Subcutaneous abdominal adipose tissue (tissue), 5 donors: ENCODE measurements at regions not wholly inside any gene's neighbourhood (a gene's known extent, or its start where the extent isn't known, plus 50 kb on each side); places are given as distances from the start of the nearest gene placed in this dataset.

Experiments
- H3K27ac ChIP-seq: one replicate; pipeline ENCODE4 v1.7.0; 2013; ENCODE audit warnings: low read depth, mild to moderate bottlenecking, inconsistent platforms, low read length, moderate library complexity
- H3K27me3 ChIP-seq, 5 donors: one replicate each; pipeline ENCODE4 v1.7.0; 2013; ENCODE audit warnings: low read length in 5 of 5, inconsistent platforms in 1 of 5; ENCODE audit not compliant: control insufficient read depth in 5 of 5, insufficient read depth in 4 of 5
- H3K36me3 ChIP-seq, 5 donors: one replicate each; pipeline ENCODE4 v1.7.0; 2013; ENCODE audit warnings: low read length in 5 of 5; ENCODE audit not compliant: control insufficient read depth in 5 of 5, insufficient read depth in 5 of 5
- H3K4me1 ChIP-seq, 5 donors: one replicate each; pipeline ENCODE4 v1.7.0; 2013; ENCODE audit warnings: low read length in 5 of 5, mild to moderate bottlenecking in 3 of 5, moderate library complexity in 1 of 5; ENCODE audit not compliant: control insufficient read depth in 5 of 5, insufficient read depth in 5 of 5
- H3K4me3 ChIP-seq, 5 donors: one replicate each; pipeline ENCODE4 v1.7.0; 2013; ENCODE audit warnings: low read length in 5 of 5, low read depth in 1 of 5
- H3K9ac ChIP-seq, 5 donors: one replicate each; pipeline ENCODE4 v1.7.0; 2013; ENCODE audit warnings: low read length in 5 of 5, mild to moderate bottlenecking in 4 of 5, moderate library complexity in 3 of 5
- H3K9me3 ChIP-seq, 5 donors: one replicate each; pipeline ENCODE4 v1.7.0; 2013; ENCODE audit warnings: low read length in 5 of 5; ENCODE audit not compliant: control insufficient read depth in 5 of 5
- donor health status: healthy.
- donor health status: healthy.
- donor health status: healthy.
- donor health status: healthy.
- donor health status: healthy.

DNA sequence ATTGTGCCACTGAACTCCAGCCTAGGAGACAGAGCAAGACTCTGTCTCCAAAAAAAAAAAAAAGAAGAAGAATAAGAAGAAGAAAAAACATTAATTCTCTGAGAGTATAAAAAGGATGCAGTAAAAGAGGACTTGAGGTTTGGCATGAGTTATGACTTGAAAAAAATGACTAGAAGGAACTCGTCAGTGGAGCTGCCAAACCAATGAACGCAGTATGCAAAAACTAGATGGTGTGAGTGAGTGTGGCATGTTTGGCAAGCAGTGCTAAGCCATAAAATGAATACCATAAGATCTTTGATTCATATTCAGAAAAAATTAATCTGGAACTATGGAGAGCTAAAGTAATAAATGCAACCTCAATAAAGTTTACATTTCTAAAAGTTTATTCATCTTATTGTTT, 68.6 kb upstream of the MEOX2 start:
- H3K9ac ChIP-seq = no peak overlapping the region
- H3K27ac ChIP-seq = no peak overlapping the region
- no peak overlapping the region for H3K4me3 ChIP-seq
- no peaks in the 10 kb centered on the region for H3K27me3 ChIP-seq
- no peaks in the 10 kb centered on the region for H3K9me3 ChIP-seq
- H3K4me1 ChIP-seq = peaks cover 0 to 10% (median 7%) of the 10 kb centered on the region in 5 donors
- H3K36me3 ChIP-seq = no peaks in the 10 kb centered on the region

DNA sequence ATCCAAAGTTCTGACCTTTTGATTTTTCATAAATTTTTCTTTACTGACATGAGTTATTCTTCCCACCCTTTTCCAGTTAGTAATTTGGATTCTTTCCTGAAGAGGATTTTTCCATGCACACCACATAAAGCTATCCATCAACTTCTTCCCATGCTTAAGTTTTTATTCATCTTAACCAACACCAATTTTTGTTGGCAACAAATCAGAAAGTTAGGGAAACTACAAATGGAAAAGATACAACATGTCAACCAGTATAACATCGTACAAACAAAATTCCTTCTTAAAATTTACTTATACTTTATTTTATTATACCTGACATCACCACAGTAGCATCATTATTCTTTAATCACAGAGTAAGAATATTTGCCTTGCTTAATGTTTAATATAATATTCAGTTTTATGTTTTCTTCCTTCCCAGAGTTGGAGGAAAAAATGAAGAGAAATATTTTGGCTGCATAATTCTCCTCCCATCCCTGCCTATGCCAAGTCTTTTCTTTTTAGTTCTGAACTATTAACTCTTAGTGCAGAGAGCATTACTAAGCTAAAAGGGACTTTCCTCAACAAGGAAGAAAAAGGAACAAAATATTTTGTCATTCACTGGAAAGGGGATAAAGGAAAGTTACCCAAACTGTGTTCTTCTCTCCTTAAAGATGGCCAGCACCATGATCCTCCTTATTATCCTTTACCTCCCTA, 67.5 kb upstream of the MEOX2 start:
- Histone ChIP-seq H3K36me3 (no peaks in the 10 kb centered on the region), H3K4me3 (no peak overlapping the region), H3K27ac (no peak overlapping the region), H3K4me1 (peaks cover 0 to 10% (median 7%) of the 10 kb centered on the region in 5 donors), H3K27me3 (no peaks in the 10 kb centered on the region), H3K9ac (no peak overlapping the region), H3K9me3 (no peaks in the 10 kb centered on the region)

DNA sequence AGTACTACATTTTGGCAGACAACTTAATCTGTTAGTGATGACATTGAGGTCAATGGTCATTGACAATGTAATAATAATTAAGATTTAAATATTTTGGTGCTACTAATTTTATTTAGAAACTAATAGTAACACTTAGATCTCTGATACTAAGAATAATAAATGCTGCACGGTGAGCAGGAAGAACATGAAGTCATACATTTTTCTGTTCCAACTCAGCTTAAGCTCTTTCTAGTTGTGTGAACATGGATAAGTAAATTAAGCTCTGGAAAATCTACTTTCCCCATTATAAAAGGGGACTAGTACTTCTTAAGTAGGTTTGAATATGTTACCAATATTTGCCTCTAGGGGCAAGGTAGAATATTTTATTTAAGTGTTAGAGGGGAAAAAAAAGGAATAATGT, 65.9 kb upstream of the MEOX2 start:
- H3K36me3 ChIP-seq = no peaks in the 10 kb centered on the region
- H3K27me3 ChIP-seq = no peaks in the 10 kb centered on the region
- H3K4me3 ChIP-seq = no peak overlapping the region
- no peak overlapping the region for H3K9ac ChIP-seq
- peak overlapping the region; percentile 0 for H3K27ac ChIP-seq
- H3K9me3 ChIP-seq = no peaks in the 10 kb centered on the region
- peaks cover 0 to 17% (median 14%) of the 10 kb centered on the region in 5 donors for H3K4me1 ChIP-seq

DNA sequence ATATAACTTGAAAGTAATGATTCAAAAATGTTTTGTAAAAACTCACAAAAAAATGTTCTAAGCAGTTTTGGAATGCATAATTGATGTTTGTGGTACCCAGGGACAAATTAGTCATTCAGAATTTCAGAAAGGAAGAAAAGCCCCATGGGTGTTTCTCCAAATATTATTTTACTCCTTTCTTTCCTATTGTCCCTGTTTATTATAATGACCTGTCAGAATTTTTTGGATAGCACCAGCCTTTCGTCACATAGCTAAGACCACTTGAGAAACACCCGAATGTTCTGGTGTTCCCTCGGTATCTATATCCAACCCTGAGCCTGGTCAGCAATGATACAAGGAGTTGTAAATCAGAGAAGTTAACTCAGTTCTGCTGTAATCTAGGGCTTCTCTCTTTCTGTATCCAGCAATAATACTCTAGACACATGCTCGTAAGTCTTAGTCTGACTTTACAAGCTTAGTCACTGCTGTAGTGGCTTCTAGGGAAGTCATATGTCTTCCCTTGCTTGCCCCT, 64.8 kb upstream of the MEOX2 start:
- Histone ChIP-seq H3K4me3 (no peak overlapping the region), H3K36me3 (no peaks in the 10 kb centered on the region), H3K4me1 (peaks cover 0 to 21% (median 19%) of the 10 kb centered on the region in 5 donors), H3K27ac (peak overlapping the region; percentile 0), H3K9ac (no peak overlapping the region), H3K9me3 (no peaks in the 10 kb centered on the region), H3K27me3 (no peaks in the 10 kb centered on the region)

DNA sequence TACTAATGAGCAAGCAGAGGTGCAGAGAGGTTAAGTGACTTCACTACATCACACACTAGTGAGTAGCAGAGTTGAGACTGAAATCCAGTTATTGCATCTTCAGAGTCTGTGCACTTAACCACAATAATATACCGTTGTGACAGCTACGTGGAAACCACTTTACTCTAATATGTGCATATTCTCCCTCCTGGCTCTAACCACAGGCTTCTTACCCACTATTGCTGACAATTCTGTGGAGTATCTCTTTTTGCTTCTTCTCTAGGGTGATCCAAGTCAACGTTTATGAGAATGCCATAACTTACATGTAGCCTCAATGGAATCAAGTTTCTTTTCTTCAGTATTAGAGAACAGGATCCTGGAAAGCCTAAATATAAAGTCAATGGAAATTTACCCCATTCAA, 64.2 kb upstream of the MEOX2 start:
- no peaks in the 10 kb centered on the region for H3K9me3 ChIP-seq
- H3K27me3 ChIP-seq = no peaks in the 10 kb centered on the region
- peaks cover 0 to 21% (median 19%) of the 10 kb centered on the region in 5 donors for H3K4me1 ChIP-seq
- H3K4me3 ChIP-seq = no peak overlapping the region
- no peaks in the 10 kb centered on the region for H3K36me3 ChIP-seq
- H3K27ac ChIP-seq = peak overlapping the region; percentile 0
- no peak overlapping the region for H3K9ac ChIP-seq

DNA sequence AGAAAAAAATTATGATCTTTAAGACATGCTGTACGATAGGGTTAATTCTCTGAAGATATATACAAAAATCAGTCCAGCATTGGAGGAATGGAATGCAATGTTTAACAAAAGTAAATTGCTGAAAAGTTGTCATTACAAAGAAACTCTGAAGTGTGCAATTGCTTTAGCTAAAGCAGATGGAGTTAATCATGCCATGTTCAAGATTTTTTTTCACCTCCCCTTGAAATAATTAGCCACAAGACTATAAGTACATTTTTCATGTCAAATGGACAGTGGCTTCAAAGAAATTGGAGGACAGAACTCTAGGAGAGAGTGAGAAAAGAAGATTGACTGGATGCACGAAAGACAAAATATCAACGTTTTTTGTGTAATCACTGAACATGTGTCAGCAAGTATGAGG, 63.1 kb upstream of the MEOX2 start:
- Histone ChIP-seq H3K9me3 (no peaks in the 10 kb centered on the region), H3K27me3 (no peaks in the 10 kb centered on the region), H3K27ac (no peak overlapping the region), H3K36me3 (no peaks in the 10 kb centered on the region), H3K4me1 (peaks cover 0 to 21% (median 19%) of the 10 kb centered on the region in 5 donors), H3K9ac (no peak overlapping the region), H3K4me3 (no peak overlapping the region)

DNA sequence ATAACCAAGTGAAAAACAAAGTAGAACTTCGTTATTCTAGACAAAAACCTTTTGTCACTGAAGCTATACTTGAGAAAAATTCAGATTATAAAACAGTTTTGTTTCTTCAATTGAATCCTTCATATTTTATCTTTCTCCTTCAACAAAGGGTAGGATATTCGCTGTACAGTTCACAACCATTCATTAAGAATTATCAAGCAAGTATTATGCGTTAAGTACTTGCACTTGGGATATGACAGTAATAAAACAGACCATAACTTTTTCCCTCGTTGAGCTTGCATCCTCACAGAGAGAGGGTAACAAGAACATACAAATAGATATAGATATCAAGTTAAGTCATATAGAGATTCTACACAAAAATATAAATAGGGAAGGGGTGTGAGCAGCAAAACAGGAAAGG, 61.2 kb upstream of the MEOX2 start:
- H3K4me3 ChIP-seq = no peak overlapping the region
- no peaks in the 10 kb centered on the region for H3K36me3 ChIP-seq
- no peaks in the 10 kb centered on the region for H3K27me3 ChIP-seq
- no peak overlapping the region for H3K9ac ChIP-seq
- no peak overlapping the region for H3K27ac ChIP-seq
- H3K4me1 ChIP-seq = peaks cover 0 to 21% (median 19%) of the 10 kb centered on the region in 5 donors
- H3K9me3 ChIP-seq = no peaks in the 10 kb centered on the region

DNA sequence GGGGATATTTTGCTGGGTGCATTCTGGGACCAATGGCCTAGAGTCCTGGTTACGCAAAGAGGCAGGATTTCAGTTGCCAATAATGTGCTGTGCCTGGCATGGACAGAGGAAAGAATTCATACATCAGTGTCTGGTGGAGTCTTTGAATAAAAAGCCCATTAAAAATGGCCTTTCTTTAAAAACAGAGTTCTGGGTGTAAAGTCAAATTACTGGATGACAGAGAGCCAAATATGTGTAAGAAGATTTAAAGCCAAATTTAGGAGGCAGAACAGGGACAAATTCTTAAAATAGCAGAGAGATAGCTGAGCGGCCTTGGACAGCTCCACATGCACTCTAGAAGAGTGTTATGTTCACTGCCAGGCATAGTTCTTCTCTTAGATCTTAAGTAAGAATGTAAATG, 60.8 kb upstream of the MEOX2 start:
- no peak overlapping the region for H3K9ac ChIP-seq
- no peaks in the 10 kb centered on the region for H3K36me3 ChIP-seq
- peaks cover 0 to 21% (median 19%) of the 10 kb centered on the region in 5 donors for H3K4me1 ChIP-seq
- H3K9me3 ChIP-seq = no peaks in the 10 kb centered on the region
- no peaks in the 10 kb centered on the region for H3K27me3 ChIP-seq
- no peak overlapping the region for H3K27ac ChIP-seq
- no peak overlapping the region for H3K4me3 ChIP-seq

DNA sequence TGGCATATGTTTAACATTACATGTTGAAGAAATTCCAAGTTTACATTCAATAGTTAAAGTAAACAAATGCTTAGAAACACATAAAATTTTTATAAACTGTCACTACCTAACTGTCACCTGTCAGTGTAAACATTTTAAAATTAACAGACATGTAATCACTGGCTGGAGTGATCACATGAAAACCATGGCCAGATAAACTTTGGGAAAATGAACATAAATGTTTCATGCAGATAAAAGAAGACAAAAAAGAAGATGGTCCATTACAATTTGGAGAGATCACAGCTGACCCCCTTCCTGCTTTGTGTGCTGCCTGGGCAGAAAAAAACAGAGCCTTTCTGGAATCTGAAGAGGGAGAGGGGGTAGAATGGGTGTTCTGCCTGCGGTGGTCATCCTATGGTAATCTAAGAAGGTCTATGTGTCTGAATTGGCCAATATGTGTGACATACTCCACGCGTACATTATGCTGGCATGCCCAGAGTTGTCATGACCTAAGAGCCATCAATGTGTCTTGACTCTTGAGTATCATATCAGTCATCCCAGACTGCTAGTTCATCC, 57.5 kb upstream of the MEOX2 start:
- no peak overlapping the region for H3K9ac ChIP-seq
- no peaks in the 10 kb centered on the region for H3K27me3 ChIP-seq
- H3K4me1 ChIP-seq = peaks cover 0 to 14% (median 12%) of the 10 kb centered on the region in 5 donors
- no peaks in the 10 kb centered on the region for H3K9me3 ChIP-seq
- no peak overlapping the region for H3K4me3 ChIP-seq
- no peaks in the 10 kb centered on the region for H3K36me3 ChIP-seq
- no peak overlapping the region for H3K27ac ChIP-seq

DNA sequence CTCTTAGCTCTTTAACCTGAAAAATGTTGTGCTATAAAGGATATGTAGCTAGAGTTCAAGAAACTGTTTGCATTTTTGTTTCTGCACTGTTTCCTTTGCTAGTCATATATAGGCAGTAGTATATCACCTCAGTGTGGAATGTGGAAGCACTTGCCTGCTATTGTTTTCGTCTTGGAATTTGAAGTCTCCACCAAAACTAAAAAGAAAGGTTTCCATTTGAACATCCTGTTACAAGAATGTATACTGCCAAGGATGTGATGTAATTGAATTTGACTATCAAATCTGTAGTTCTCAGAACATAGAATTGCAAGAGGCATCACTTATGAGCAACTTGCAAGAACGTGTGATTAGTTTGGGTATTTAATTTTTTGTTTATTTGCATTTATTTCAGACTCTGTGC, 51.1 kb upstream of the MEOX2 start:
- Histone ChIP-seq H3K36me3 (no peaks in the 10 kb centered on the region), H3K27me3 (no peaks in the 10 kb centered on the region), H3K4me1 (peaks cover 0 to 8% (median 0%) of the 10 kb centered on the region in 5 donors), H3K9me3 (no peaks in the 10 kb centered on the region), H3K27ac (no peak overlapping the region), H3K4me3 (no peak overlapping the region), H3K9ac (no peak overlapping the region)
